Endodermal cell (in vitro differentiated cells): ENCODE measurements at regions not wholly inside any gene's neighbourhood (a gene's known extent, or its start where the extent isn't known, plus 50 kb on each side); places are given as distances from the start of the nearest gene placed in this dataset.

Source experiments
- DNase-seq: peaks from one replicate; pipeline ENCODE4 v3.0.0-alpha.2; 2017
- H3K27ac ChIP-seq: 2 replicates; pipeline ENCODE4 v1.5.1; 2013; ENCODE audit warnings: mild to moderate bottlenecking, low read depth, low read length, moderate library complexity
- H3K27me3 ChIP-seq: 2 replicates; pipeline ENCODE4 v1.6.1; 2013; ENCODE audit warnings: mild to moderate bottlenecking, low read length, moderate library complexity; ENCODE audit not compliant: insufficient read depth, control insufficient read depth, poor library complexity, severe bottlenecking
- H3K36me3 ChIP-seq: 2 replicates; pipeline ENCODE4 v1.7.0; 2013; ENCODE audit warnings: mild to moderate bottlenecking, low read length, moderate library complexity; ENCODE audit not compliant: control insufficient read depth, insufficient read depth
- H3K4me1 ChIP-seq: one replicate; pipeline ENCODE4 v1.7.0; 2013; ENCODE audit warnings: low read length; ENCODE audit not compliant: control insufficient read depth, insufficient read depth
- H3K4me3 ChIP-seq: 2 replicates; pipeline ENCODE4 v1.5.1; 2013; ENCODE audit warnings: mild to moderate bottlenecking, low read length, moderate library complexity
- H3K9ac ChIP-seq: 2 replicates; pipeline ENCODE4 v1.6.1; 2013; ENCODE audit warnings: mild to moderate bottlenecking, low read length, moderate library complexity; ENCODE audit not compliant: poor library complexity, severe bottlenecking; ENCODE audit errors: extremely low read depth
- H3K9me3 ChIP-seq: 2 replicates; pipeline ENCODE4 v1.6.1; 2013; ENCODE audit warnings: mild to moderate bottlenecking, low read length, moderate library complexity; ENCODE audit not compliant: control insufficient read depth
- H3K27ac Mint-ChIP-seq: 2 replicates; pipeline ENCODE4 v1.8.0; 2020; ENCODE audit warnings: mixed read lengths
- H3K27me3 Mint-ChIP-seq: 2 replicates; pipeline ENCODE4 v1.8.0; 2021; ENCODE audit warnings: mild to moderate bottlenecking, mixed read lengths; ENCODE audit not compliant: insufficient read depth
- H3K36me3 Mint-ChIP-seq: 2 replicates; pipeline ENCODE4 v1.8.0; 2020; ENCODE audit warnings: low read depth, mixed read lengths
- H3K4me1 Mint-ChIP-seq: 2 replicates; pipeline ENCODE4 v1.8.0; 2020; ENCODE audit warnings: mixed read lengths
- H3K4me3 Mint-ChIP-seq: 2 replicates; pipeline ENCODE4 v1.8.0; 2020; ENCODE audit warnings: mild to moderate bottlenecking, moderate library complexity, mixed read lengths
- H3K9me3 Mint-ChIP-seq: 2 replicates; pipeline ENCODE4 v1.8.0; 2020; ENCODE audit warnings: mild to moderate bottlenecking, mixed read lengths
- WGBS, 2 experiments: methylation state at CpG; one replicate each; pipeline versions ENCODE4 v1.1.5 to v1.1.7; 2013; ENCODE audit warnings: missing lambda C conversion rate in 2 of 2, mixed read lengths in 1 of 2; ENCODE audit not compliant: insufficient coverage in 1 of 2, insufficient read length in 1 of 2; 5-methylcytosine and 5-hydroxymethylcytosine counted together
- TF ChIP-seq, protein P1 (sequence below): fragments of 200-600 bp; sonication (generic); conservative IDR thresholded peaks from 2 replicates; pipeline ENCODE4 v1.5.0; 2021; ENCODE audit warnings: antibody characterized with exemption, mild to moderate bottlenecking

DNA sequence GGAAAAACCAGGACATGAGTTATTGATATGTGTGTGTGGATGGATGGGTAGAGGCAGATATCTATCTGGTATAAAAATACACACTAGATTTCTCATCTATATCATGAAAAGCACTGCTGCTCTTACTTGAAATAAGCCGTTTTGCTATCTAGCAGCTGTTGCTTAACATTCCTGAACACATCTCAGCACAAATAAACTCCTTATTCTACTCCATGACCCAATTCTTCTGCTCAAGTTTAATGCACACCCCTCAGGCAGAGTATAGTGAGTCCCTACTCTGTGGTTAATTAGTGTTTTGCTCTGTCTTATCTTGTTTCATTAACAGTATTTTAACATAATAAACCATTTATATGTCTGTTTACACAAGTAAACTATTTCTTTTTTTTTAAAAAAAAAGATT, 134.2 kb downstream of the CBLN2 start:
- H3K4me3 ChIP-seq = no peak overlapping the region
- peaks cover 51% of the 10 kb centered on the region for H3K9me3 ChIP-seq
- Mint-ChIP-seq H3K27ac (no peak overlapping the region), H3K27me3 (peaks cover 4% of the 10 kb centered on the region), H3K4me3 (no peak overlapping the region), H3K4me1 (no peaks in the 10 kb centered on the region), H3K9me3 (peaks cover 12% of the 10 kb centered on the region), H3K36me3 (no peaks in the 10 kb centered on the region)
- no peaks in the 10 kb centered on the region for H3K4me1 ChIP-seq
- WGBS, 2 experiments = 30 to 31% methylated on average over 1 of the region's 1 CpG
- H3K27ac ChIP-seq = no peak overlapping the region
- H3K27me3 ChIP-seq = no peaks in the 10 kb centered on the region
- H3K36me3 ChIP-seq = no peaks in the 10 kb centered on the region
- no peak overlapping the region for H3K9ac ChIP-seq
- no peak for DNase-seq
- TF ChIP-seq, protein P1, sequence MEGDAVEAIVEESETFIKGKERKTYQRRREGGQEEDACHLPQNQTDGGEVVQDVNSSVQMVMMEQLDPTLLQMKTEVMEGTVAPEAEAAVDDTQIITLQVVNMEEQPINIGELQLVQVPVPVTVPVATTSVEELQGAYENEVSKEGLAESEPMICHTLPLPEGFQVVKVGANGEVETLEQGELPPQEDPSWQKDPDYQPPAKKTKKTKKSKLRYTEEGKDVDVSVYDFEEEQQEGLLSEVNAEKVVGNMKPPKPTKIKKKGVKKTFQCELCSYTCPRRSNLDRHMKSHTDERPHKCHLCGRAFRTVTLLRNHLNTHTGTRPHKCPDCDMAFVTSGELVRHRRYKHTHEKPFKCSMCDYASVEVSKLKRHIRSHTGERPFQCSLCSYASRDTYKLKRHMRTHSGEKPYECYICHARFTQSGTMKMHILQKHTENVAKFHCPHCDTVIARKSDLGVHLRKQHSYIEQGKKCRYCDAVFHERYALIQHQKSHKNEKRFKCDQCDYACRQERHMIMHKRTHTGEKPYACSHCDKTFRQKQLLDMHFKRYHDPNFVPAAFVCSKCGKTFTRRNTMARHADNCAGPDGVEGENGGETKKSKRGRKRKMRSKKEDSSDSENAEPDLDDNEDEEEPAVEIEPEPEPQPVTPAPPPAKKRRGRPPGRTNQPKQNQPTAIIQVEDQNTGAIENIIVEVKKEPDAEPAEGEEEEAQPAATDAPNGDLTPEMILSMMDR = no peak

DNA sequence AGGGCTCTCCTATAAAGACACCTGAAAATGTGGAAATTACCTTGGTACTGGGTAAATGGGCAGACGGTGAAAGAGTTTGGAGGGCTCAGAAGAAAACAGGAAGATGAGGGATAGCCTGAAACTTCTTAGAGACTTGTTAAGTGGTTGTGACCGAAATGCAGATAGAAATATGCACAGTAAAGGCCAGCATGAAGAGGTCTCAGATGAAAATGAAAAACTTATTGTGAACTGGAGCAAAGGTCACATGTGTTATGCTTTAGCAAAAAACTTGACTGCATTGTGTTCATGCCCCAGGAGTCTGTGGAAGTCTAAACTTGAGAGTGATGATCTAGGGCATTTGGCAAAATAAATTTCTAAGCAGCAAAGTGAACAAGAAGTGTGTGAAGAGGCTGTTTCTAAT, 137.1 kb downstream of the CBLN2 start:
- Histone ChIP-seq H3K4me1 (no peaks in the 10 kb centered on the region), H3K27me3 (no peaks in the 10 kb centered on the region), H3K4me3 (no peak overlapping the region), H3K36me3 (no peaks in the 10 kb centered on the region), H3K9me3 (peaks cover 50% of the 10 kb centered on the region), H3K9ac (no peak overlapping the region), H3K27ac (no peak overlapping the region)
- DNase-seq = no peak
- Mint-ChIP-seq H3K27ac (no peak overlapping the region), H3K9me3 (peaks cover 20% of the 10 kb centered on the region), H3K4me1 (no peaks in the 10 kb centered on the region), H3K4me3 (no peak overlapping the region), H3K36me3 (no peaks in the 10 kb centered on the region), H3K27me3 (peaks cover 6% of the 10 kb centered on the region)
- TF ChIP-seq, protein P1 = no peak
- WGBS, 2 experiments = 68 to 78% methylated on average over 2 of the region's 2 CpGs

DNA sequence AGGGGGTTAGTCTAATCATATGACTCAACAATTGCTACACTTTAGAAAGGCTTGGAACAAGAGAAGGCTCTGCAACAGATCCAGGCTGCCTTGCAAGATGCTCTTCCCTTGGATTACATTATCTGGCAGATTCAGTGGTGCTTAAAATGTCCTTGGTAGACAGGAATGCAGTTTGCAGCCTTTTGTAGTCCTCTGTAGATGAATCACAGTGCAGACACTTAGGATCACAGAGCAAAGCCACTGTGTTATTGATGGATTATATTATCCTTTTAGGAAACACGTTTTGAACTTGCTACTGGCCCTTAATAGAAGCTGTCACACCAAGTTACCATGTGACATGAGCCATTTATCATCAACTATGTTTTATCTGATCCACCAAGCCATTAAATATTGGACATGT, 152.2 kb downstream of the CBLN2 start:
- no peaks in the 10 kb centered on the region for H3K27me3 Mint-ChIP-seq
- Histone ChIP-seq H3K9me3 (peaks cover 58% of the 10 kb centered on the region), H3K4me3 (no peak overlapping the region), H3K36me3 (no peaks in the 10 kb centered on the region), H3K27me3 (no peaks in the 10 kb centered on the region), H3K4me1 (no peaks in the 10 kb centered on the region), H3K27ac (no peak overlapping the region), H3K9ac (no peak overlapping the region)
- no peak for DNase-seq
- peaks cover 6% of the 10 kb centered on the region for H3K9me3 Mint-ChIP-seq
- TF ChIP-seq, protein P1 = no peak
- H3K4me1 Mint-ChIP-seq = no peaks in the 10 kb centered on the region
- no peak overlapping the region for H3K4me3 Mint-ChIP-seq
- 21% methylated on average over 1 of the region's 1 CpG; no CpG with 5 or more reads in 1 of the 2 experiments for WGBS, 2 experiments
- no peak overlapping the region for H3K27ac Mint-ChIP-seq
- no peaks in the 10 kb centered on the region for H3K36me3 Mint-ChIP-seq
